GM21723 (cell line): ENCODE measurements at regions not wholly inside any gene's neighbourhood (a gene's known extent, or its start where the extent isn't known, plus 50 kb on each side); places are given as distances from the start of the nearest gene placed in this dataset.

Source experiments
- ATAC-seq: cut with Tn5 transposase; IDR thresholded peaks from one replicate; pipeline ENCODE4 v1.9.1; 2021; ENCODE audit warnings: mild to moderate bottlenecking, moderate library complexity; ENCODE audit not compliant: unreplicated experiment

- no peak for ATAC-seq
Measured at GRCh38 chr2:107285621-107286299, 399.8 kb upstream of the ST6GAL2 start.

GRCh38 chr2:107290041-107290440 lies 404.1 kb upstream of the ST6GAL2 start:
- no peak for ATAC-seq

- no peak for ATAC-seq
Measured at GRCh38 chr2:107303964-107304363, 418.0 kb upstream of the ST6GAL2 start.

GRCh38 chr2:107305966-107306365 lies 420.0 kb upstream of the ST6GAL2 start:
- ATAC-seq: no peak

- ATAC-seq: no peak
Measured at GRCh38 chr2:107306881-107307280, 420.9 kb upstream of the ST6GAL2 start.

- no peak for ATAC-seq
Measured at GRCh38 chr2:107308835-107309234, 422.9 kb upstream of the ST6GAL2 start.

GRCh38 chr2:107312240-107312639 lies 426.3 kb upstream of the ST6GAL2 start:
- no peak for ATAC-seq

- no peak for ATAC-seq
Measured at GRCh38 chr2:107313316-107313715, 427.3 kb upstream of the ST6GAL2 start.

GRCh38 chr2:107320881-107321280 lies 434.9 kb upstream of the ST6GAL2 start:
- ATAC-seq: no peak

GRCh38 chr2:107322416-107322815 lies 436.4 kb upstream of the ST6GAL2 start:
- ATAC-seq: no peak

GRCh38 chr2:107323946-107324565 lies 438.1 kb upstream of the ST6GAL2 start:
- no peak for ATAC-seq

- ATAC-seq: no peak
Measured at GRCh38 chr2:107325981-107326786, 440.2 kb upstream of the ST6GAL2 start.

- no peak for ATAC-seq
Measured at GRCh38 chr2:107334306-107334705, 448.3 kb upstream of the ST6GAL2 start.

GRCh38 chr2:107336526-107336925 lies 450.6 kb upstream of the ST6GAL2 start:
- no peak for ATAC-seq

GRCh38 chr2:107337209-107337898 lies 451.4 kb upstream of the ST6GAL2 start:
- ATAC-seq: no peak

GRCh38 chr2:107338059-107338458 lies 452.1 kb upstream of the ST6GAL2 start:
- ATAC-seq: no peak

- no peak for ATAC-seq
Measured at GRCh38 chr2:107338571-107338970, 452.6 kb upstream of the ST6GAL2 start.

GRCh38 chr2:107340955-107341354 lies 455.0 kb upstream of the ST6GAL2 start:
- ATAC-seq: no peak

- ATAC-seq: no peak
Measured at GRCh38 chr2:107349329-107349728, 463.4 kb upstream of the ST6GAL2 start.

- ATAC-seq: no peak
Measured at GRCh38 chr2:107354175-107354574, 468.2 kb upstream of the ST6GAL2 start.

- no peak for ATAC-seq
Measured at GRCh38 chr2:107358362-107358761, 468.3 kb upstream of the RGPD4 start.
